ENCODE measurements at regions not wholly inside any gene's neighbourhood (a gene's known extent, or its start where the extent isn't known, plus 50 kb on each side); places are given as distances from the start of the nearest gene placed in this dataset.
A peak's percentile ranks its signal among the peaks of the same experiment; 100 is the strongest.

DNA sequence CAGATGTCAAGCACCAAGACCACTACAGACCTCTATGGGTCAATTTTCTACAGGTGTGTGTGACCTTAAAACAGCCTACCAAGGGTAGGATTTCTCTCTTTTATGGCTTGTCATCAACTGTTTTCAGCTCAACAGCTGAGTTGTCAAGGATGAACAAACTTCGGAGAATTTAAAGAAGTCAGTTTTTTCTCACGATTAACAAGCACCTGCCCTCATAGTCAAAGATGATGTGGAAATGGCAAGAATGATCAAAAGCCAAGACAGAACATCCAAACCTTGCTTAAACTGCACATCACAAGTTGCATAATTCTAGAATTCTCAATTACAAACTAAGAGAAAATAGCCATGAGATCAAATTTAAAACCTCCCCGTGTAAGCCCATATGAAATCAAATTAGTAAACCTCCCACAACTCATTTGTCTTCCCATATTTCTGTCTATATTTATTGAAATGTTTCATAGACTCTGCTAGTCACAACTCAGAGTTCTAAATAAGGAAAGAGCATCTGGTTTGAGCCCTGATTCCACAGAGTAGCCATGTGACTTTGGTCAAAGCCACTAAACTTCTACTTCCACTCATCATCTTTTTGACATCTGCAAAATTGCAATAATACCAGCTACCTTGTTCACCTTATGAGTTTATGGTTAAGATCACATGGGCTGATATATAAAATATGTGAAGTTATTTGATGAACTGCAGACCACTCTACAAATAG is 521.5 kb upstream of the HTR2A start:
- ATAC-seq = no peak
- DNase-seq (ENCODE audit: missing footprints) = no peak
- intact Hi-C loops (cut with DNase I) = no loop called here

DNA sequence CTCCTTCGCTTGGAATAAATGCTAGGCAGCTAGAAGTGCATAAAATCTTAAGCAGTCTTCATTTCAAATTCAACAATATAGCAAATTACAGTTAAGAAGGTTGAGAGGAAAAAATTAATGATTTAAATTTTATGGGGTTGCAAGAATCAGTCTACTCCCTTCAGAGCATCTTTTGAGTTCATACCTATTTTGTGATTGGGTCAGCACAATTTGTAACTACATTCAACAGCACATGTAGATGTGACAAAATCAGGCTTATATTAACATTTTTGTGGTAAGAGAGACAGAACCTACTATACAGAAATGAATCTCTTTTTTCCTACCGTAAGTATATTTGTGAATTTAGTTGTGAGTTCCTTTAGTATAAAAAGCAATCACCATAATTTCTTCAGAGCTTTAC is 520.6 kb upstream of the HTR2A start:
- ATAC-seq (no peak), DNase-seq (ENCODE audit: missing footprints) (no peak)
- intact Hi-C loops (cut with DNase I) = no loop called here

DNA sequence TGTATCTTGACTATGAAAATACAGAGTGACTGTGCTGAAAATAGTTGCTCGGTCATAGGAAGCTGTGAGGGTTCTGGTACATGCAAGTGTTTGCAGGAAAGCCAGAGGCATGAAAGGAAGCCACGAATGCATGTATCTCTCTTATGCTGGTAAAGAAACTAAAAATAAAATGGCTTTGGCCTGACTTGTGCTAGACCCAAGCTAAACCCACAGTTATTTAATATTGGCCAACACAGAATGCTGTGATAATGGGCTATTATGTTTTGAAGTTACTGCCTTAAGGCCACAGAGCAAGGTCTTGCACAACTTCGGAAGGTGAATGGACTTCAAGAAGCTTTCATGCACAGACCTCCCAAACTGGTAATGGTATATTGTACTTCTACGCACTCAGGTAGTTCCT is 518.2 kb upstream of the HTR2A start:
- DNase-seq (ENCODE audit: missing footprints) (no peak), ATAC-seq (no peak)
- intact Hi-C loops (cut with DNase I) = no loop called here

DNA sequence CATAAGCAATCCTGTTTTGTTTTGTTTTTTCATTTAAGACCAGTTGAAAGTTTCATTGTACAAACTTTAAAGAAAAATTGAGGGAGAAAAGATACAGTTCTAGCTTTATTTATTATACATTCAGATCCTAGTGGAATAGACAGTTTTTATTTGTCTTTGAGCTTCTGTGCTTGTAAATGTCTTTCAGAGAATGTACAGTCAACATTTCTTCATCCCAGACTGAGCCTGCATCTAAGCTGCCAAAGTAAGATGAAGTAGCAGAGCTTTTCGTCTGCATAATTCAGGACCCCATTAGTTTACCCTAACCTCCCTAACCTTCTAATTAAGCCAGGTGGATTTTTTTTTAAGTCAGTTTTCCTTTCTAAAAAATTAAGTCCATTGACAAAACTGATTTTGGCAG is 516.7 kb upstream of the HTR2A start:
- intact Hi-C loops (cut with DNase I) = no loop called here
- DNase-seq (ENCODE audit: missing footprints) (no peak), ATAC-seq (no peak)

DNA sequence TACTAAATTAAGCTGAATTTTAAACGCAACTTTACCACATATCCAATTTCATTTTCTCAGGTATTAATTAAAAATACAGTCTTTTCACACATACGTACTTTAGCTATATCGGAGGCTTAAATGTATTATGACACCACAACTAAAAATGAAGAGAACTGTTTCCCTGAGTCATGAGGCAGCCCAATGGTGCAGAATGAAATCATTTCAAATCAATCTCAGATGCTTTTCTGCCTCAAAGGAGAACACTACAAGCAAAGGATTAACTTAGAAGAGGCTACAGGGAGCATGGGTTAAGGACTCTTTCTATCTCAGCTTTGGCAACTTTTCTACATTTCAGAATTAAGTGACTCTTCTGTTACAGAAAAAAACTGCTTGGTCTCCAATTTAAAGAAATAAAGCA is 516.3 kb upstream of the HTR2A start:
- intact Hi-C loops (cut with DNase I) = no loop called here
- ATAC-seq = no peak
- DNase-seq (ENCODE audit: missing footprints) = no peak

DNA sequence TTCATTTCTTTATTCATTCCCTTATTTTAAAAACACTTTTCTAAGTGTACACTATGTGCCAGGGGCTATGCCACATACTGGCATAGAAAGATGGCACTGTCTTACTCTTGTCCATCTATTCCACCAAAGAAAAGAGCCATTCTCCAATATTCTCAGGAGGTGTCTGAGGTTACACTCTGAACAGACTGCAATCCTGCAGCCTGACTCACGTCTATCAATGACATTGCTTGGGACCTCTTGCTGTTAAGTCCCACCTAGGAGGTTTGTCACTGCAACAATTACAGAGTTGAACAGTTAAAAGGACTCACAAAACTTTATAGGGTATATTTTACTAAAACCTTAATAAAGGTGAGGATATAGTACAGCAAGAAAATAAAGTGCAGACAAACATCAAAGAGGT is 512.9 kb upstream of the HTR2A start:
- ATAC-seq (no peak), DNase-seq (ENCODE audit: missing footprints) (no peak)
- intact Hi-C loops (cut with DNase I) = no loop called here

DNA sequence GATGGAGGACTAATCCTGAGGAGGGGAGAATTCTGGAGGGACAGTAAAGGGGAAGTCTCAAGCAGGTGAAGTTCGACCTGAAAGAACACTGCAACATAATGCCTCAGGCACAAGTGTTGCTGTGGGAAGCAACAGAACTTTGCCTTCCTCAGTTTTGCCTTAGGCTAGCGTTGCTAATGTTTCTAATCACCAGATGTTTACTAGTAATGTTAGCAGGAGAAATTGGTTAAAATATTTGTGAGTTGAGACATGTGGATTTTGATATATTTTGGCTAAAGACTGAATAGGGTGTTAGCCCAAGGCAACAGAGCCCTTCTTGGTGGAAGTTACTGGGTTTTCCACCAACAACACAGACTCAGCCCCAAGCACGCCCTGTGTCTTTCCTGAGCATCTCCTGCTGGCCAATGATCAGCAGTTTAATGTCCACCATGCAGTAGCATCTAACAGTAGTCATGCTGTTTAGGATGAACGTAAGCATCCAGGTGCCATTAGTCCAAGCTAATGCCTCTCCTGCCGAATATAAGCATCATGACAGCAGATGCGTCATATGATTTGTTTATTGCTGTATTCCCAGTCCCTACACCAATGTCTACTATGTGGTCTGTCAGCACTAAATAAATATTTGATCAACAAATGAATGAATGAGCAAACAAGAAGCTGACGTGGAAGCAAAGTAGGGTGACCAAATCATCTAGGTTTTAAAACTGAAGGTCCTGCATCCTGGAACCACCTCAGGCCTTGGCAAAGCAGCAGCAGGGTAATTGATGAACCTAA is 511.9 kb upstream of the HTR2A start:
- intact Hi-C loops (cut with DNase I) = no loop called here
- ATAC-seq = no peak
- DNase-seq (ENCODE audit: missing footprints) = no peak

DNA sequence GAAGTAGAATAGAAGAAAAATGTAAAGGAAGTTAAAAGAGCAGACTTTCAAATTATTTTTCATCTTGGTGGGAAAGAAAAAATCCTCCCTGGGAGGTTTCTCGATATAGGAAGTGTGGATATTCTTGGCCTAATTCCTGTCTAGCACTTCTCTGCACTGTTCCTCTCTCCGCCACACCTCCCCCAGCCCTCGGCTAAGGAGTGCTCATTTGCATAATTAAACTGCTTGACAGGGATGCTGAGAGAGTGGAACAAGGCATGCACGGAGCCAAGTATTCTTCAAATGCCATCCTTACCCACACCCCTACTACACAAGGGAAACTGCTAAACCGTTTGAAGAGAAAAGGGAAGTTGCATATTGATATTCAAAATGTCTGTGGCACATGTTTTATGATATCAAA is 511.0 kb upstream of the HTR2A start:
- intact Hi-C loops (cut with DNase I) = no loop called here
- DNase-seq (ENCODE audit: missing footprints) = no peak
- no peak for ATAC-seq

DNA sequence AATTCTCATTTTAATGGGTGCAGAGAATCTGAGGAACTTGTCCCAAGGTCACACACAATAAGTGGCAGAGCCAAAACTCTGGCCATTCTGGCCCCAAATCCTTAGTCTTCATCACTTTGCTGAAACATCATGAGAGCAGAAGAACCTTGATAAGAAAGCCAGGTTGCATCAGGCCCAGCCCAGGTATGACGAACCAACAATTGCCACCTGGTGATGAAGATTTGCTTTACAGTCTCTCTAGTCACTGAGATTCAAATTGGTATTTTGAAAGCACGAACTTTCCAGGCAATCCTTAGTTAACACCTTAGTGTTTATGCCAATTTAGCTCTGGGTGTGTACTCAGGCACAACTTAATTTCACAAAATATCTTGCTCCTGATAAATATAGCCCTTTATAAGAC is 502.7 kb upstream of the HTR2A start:
- intact Hi-C loops (cut with DNase I) = no loop called here
- no peak for ATAC-seq
- no peak for DNase-seq (ENCODE audit: missing footprints)

DNA sequence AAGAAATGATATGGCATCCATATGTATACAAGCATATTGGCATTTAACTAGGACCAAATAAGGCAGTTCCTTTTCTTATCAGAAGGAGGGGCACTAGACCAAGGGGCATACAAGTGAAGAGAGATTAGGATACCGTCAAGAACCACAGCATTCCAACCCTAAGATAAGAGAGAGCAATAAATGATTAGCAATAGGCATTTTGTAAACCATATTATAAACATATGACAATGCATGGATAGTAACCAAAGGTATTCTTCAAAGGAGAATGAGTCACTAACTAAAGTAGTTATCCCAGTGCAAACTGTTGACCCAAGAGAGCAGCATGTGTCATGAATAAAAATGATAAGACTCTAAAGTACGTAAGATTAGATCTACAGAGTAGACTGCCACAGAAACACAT is 500.9 kb upstream of the HTR2A start:
- intact Hi-C loops (cut with DNase I) = no loop called here
- no peak for DNase-seq (ENCODE audit: missing footprints)
- no peak for ATAC-seq

DNA sequence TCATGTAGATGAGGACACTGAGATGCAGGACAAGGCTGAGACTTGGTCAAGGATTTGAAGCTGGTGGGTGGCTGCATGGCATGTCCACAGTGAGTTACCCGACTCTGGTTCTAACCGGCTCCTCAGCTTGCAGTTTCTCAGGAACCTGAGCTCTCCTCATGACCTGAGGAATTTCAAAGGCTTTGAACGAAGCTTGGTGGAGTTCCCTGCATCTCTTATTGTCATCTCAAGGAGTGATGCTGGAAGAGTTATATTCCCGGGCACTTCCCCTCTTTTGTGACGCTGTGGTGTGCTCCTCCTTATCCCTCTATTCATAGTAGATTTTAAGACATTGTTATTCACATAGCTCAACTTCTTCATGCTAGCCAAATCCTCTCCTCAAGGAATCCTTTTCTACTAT is 500.1 kb upstream of the HTR2A start:
- intact Hi-C loops (cut with DNase I) = no loop called here
- no peak for DNase-seq (ENCODE audit: missing footprints)
- no peak for ATAC-seq

DNA sequence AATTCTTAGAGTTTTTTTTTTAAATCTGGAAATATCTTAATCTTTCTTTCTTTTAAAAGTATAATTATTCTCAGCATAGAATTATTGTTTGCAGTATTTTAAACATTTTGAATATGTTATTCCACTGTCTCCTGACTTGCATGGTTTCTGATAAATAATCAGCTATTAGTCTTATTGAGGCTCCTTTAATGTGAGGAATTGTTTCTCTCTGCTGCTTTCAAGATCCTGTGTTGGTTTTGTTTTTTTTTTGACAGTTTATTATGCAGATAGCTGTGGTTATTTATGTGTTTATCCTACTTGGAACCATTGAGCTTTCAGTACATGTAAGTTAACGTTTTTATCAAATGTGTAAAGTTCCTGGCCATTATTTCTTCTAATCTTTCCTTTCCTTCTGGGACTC is 477.9 kb upstream of the HTR2A start:
- DNase-seq (ENCODE audit: missing footprints) (no peak), ATAC-seq (no peak)
- intact Hi-C loops (cut with DNase I) = no loop called here

DNA sequence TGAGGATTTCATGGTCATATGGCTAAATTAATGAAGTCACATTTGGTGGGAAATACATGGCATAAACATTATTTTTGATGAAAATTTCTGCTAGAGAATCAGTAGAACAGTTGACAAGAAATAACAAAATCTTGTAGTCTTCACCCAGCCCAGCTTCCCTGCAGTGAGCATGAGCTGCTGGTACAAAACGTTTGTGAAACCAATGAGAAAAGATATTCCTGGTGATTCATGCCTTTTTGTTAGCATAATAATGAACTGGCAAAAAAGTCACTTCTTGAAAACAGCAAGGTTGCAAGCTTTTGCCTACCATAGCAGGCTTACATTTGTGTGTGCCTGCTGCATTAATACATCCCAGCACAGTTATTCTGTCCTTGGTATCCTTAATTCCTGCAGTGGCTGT is 475.9 kb upstream of the HTR2A start:
- intact Hi-C loops (cut with DNase I) = no loop called here
- DNase-seq (ENCODE audit: missing footprints) = no peak
- no peak for ATAC-seq

DNA sequence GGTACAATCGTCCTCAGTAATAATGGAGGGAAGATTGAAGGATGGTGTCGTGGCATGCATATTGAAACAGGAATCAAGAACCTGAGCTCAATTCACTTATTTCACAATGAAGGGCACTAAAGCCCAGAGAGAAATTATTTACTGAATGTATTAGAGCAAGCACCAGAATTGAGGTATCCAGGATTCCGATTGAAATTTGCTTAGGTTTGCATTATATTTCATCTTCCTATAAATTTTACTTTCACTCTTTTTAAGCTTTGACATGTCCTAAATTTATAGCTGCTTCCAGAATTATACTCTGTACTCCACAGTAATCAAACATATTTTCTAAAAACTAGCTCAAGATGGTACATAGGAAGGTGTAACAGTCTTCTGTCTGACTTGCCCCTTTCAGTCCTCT is 454.9 kb upstream of the HTR2A start:
- intact Hi-C loops (cut with DNase I) = no loop called here
- DNase-seq (ENCODE audit: missing footprints) = no peak
- ATAC-seq = no peak

DNA sequence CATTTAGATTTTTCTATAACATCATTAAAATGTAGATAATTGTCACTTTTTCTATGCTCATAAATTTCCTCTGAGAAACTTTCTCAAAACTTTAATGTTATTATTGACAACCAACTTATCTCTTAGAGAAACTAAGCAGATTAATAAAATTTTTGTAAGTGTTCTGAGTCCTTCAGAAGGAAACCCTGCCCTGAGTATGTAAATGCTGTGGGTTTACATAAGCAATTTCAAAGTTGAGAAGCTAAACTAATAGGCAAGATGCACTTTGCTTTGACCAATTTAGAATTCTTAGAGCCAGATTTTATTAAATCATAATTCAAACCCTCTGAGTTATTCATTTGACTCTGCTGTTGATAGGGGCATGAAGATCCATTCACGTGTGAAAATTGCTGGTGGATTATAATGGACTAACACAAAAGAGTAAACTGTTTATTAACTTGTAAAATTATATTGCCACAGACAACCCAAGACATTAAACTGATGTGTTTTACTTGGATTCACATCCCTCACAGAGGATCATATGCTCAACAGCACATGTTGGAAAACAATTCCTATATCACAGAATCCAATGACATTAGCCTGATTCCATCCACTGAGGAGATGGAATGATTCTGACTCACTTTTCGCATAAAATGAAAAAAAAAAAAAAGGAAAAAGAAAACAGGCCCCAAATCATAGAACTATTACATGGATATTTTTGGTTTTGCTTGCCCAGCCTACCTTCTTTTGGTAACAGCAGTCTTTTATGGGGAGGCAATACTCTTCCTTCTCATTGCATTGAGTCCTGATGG is 453.7 kb upstream of the HTR2A start:
- no peak for ATAC-seq
- intact Hi-C loops (cut with DNase I) = no loop called here

DNA sequence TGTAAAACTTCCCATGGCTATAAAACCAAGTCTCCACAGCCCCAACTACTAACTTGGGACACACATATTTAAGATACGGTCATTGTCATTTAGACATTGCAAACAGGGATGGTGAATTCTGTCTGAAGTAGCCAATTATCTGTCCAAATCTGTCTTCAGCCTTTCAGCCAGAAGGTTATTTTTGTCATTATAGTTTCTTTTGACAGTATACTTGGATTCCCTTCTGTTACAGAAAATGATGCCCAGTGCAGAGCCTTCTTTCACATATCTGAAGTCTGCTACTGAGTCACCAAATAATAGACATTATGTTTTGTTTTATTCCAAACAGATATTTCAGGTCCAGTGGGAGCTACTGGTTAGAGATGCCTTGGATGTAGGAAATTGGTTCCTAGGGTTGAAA is 452.4 kb upstream of the HTR2A start:
- ATAC-seq (no peak), DNase-seq (ENCODE audit: missing footprints) (no peak)
- intact Hi-C loops (cut with DNase I) = no loop called here

More for the DNA sequence above, 453.7 kb upstream of the HTR2A start:
- no peak for DNase-seq (ENCODE audit: missing footprints)

DNA sequence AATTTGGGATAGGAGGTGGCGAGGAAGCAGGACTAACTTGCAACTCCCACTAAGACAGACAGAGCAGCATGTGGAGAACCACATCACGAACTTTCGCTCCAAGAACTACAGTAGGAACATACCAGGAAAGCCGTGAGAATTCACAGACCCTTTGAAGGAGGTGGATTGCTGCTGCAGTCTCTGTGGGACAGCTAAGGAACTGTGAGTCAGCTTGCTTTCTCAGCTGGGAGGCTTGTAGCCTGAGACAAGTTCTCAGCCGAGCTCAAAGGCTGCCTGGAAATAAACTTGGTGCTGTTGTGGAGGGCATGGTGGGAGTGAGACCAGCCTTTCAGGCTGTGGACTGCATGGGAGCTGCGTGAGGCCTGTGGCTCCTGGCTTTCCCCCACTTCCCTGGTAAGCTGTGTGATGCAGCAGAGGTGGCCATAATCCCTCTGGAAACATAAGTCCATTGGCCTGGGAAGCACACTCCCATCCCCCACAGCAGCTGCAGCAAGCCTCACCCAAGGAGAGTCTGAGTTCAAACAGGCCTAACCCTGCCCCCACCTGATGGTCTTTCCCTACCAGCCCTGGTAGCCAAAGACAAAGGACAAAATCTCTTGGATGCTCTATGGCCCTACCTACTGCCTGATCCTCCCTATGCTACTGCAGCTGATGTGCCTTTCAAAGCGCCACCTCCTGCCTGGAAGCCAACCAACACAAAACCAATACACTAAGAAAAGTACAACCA is 441.1 kb upstream of the HTR2A start:
- DNase-seq (ENCODE audit: missing footprints) (peak; percentile 11), ATAC-seq (no peak)
- intact Hi-C loops (cut with DNase I) = no loop called here

DNA sequence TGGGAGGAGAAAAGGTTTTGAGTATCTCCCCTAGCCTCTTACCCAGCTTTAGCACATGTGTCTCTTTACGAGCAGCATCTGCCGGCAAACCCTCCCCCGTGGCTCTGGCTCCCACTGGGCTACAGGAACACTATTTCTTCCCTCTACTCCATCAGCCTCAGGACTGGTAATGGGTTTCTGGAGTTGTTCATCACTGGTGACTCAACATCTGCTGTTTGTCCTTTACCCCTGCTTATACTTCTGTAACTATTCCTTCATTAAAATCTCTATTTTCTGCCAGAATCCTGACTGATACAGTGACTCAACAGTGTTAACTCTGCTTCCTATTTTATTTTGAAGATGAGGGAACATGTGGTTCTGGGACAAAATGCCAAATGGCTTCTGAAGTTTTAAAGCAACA is 437.3 kb upstream of the HTR2A start:
- ATAC-seq (peak; percentile 34), DNase-seq (ENCODE audit: missing footprints) (no peak)
- intact Hi-C loops (cut with DNase I) = no loop called here

DNA sequence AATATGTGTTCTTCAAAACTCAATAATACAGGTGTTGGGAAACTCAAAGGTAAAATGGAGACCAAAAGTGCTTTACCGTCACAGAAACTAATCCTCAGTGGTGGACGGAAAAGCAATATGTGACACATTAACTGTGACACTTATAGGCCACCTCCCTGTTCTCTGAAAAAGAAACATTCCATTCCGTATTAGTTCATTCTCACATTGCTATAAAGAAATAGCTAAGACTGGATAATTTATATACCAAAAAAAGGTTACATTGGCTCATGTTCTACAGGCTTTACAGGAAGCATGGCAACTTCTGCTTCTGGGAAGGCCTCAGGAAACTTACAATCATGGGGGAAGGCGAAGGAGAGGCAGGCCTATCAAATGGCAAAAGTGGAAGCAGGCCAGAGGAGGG is 435.3 kb upstream of the HTR2A start:
- ATAC-seq = no peak
- no peak for DNase-seq (ENCODE audit: missing footprints)
- intact Hi-C loops (cut with DNase I) = no loop called here
